SK-N-SH treated with all-trans-retinoic acid at 6 μM for 48 hours (cell line): ENCODE measurements at regions not wholly inside any gene's neighbourhood (a gene's known extent, or its start where the extent isn't known, plus 50 kb on each side); places are given as distances from the start of the nearest gene placed in this dataset.

Experiments
- ARNTL ChIP-seq: fragments of 450-650 bp; formaldehyde crosslinking; IDR thresholded peaks from 2 replicates; pipeline ENCODE4 v1.5.0; 2020; ENCODE audit warnings: low read depth, mild to moderate bottlenecking, moderate library complexity, borderline replicate concordance
- CSDC2 ChIP-seq: fragments of 250-450 bp; sonication (Bioruptor Pico); IDR thresholded peaks from 2 replicates; pipeline ENCODE4 v1.5.0; 2020; ENCODE audit warnings: mild to moderate bottlenecking, moderate library complexity
- CSRNP3 ChIP-seq: fragments of 250-450 bp; sonication (Bioruptor Pico); IDR thresholded peaks from 2 replicates; pipeline ENCODE4 v1.5.1; 2021; ENCODE audit warnings: mild to moderate bottlenecking, moderate library complexity
- ISL1 ChIP-seq: fragments of 250-450 bp; sonication (Bioruptor Pico); IDR thresholded peaks from 2 replicates; pipeline ENCODE4 v2.1.2; 2022; ENCODE audit warnings: mild to moderate bottlenecking, moderate library complexity
- PATZ1 ChIP-seq: fragments of 250-450 bp; sonication (Bioruptor Pico); IDR thresholded peaks from 2 replicates; pipeline ENCODE4 v1.8.0; 2020; ENCODE audit warnings: mild to moderate bottlenecking, moderate library complexity, borderline replicate concordance
- SNAI2 ChIP-seq: fragments of 250-450 bp; sonication (Bioruptor Pico); IDR thresholded peaks from 2 replicates; pipeline ENCODE4 v1.5.0; 2020; ENCODE audit warnings: mild to moderate bottlenecking, moderate library complexity
- ZFP3 ChIP-seq: fragments of 250-450 bp; sonication (Bioruptor Pico); IDR thresholded peaks from 2 replicates; pipeline ENCODE4 v1.5.0; 2020; ENCODE audit warnings: mild to moderate bottlenecking, moderate library complexity
- ZFP30 ChIP-seq: fragments of 450-650 bp; formaldehyde crosslinking; IDR thresholded peaks from 2 replicates; pipeline ENCODE4 v1.5.0; 2022; ENCODE audit warnings: mild to moderate bottlenecking, moderate library complexity
- ZNF8 ChIP-seq: fragments of 450-650 bp; formaldehyde crosslinking; IDR thresholded peaks from 2 replicates; pipeline ENCODE4 v1.5.0; 2020; ENCODE audit warnings: mild to moderate bottlenecking, moderate library complexity

GRCh38 chr12:116474899-116475298, 84.3 kb upstream of the MAP1LC3B2 start:
- TF ChIP-seq ISL1 (CRISPR knock-in tag) (no peak), CSRNP3 (no peak), PATZ1 (CRISPR knock-in tag) (no peak), ZFP30 (CRISPR knock-in tag) (no peak), ZFP3 (CRISPR knock-in tag) (no peak), CSDC2 (CRISPR knock-in tag) (no peak), ARNTL (CRISPR knock-in tag) (no peak), SNAI2 (CRISPR knock-in tag) (no peak), ZNF8 (CRISPR knock-in tag) (no peak)
